Sigmoid colon (tissue), 4 donors: ENCODE measurements at regions not wholly inside any gene's neighbourhood (a gene's known extent, or its start where the extent isn't known, plus 50 kb on each side); places are given as distances from the start of the nearest gene placed in this dataset.

Source experiments
- EP300 ChIP-seq, 4 donors: sonication (generic); formaldehyde crosslinking; IDR thresholded peaks; one replicate each; pipeline ENCODE4 v1.6.1; 2017; ENCODE audit warnings: antibody characterized with exemption in 4 of 4
- POLR2A ChIP-seq, 2 donors: fragments of 450-650 bp; IDR thresholded peaks; one replicate each; pipeline ENCODE4 v1.6.1; 2016; ENCODE audit warnings: antibody characterized with exemption in 2 of 2, mild to moderate bottlenecking in 2 of 2, moderate library complexity in 2 of 2
- POLR2AphosphoS5 ChIP-seq, 4 donors: sonication (generic); formaldehyde crosslinking; IDR thresholded peaks; one replicate each; pipeline ENCODE4 v1.6.1; 2017; ENCODE audit warnings: antibody characterized with exemption in 4 of 4
- TF ChIP-seq, protein P1 (sequence below), 4 experiments: fragments of 450-650 bp in 3 of 4; fragments of 200-600 bp in 1 of 4; IDR thresholded peaks; one replicate each; pipeline ENCODE4 v1.5.1; 2016 to 2019; ENCODE audit warnings: antibody characterized with exemption in 4 of 4, mild to moderate bottlenecking in 3 of 4, moderate library complexity in 2 of 4

- TF ChIP-seq, protein P1, sequence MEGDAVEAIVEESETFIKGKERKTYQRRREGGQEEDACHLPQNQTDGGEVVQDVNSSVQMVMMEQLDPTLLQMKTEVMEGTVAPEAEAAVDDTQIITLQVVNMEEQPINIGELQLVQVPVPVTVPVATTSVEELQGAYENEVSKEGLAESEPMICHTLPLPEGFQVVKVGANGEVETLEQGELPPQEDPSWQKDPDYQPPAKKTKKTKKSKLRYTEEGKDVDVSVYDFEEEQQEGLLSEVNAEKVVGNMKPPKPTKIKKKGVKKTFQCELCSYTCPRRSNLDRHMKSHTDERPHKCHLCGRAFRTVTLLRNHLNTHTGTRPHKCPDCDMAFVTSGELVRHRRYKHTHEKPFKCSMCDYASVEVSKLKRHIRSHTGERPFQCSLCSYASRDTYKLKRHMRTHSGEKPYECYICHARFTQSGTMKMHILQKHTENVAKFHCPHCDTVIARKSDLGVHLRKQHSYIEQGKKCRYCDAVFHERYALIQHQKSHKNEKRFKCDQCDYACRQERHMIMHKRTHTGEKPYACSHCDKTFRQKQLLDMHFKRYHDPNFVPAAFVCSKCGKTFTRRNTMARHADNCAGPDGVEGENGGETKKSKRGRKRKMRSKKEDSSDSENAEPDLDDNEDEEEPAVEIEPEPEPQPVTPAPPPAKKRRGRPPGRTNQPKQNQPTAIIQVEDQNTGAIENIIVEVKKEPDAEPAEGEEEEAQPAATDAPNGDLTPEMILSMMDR (IDR thresholded peaks at IDR 0.05): no peak
- TF ChIP-seq POLR2A (IDR thresholded peaks at IDR 0.05) (no peak), POLR2AphosphoS5 (IDR thresholded peaks at IDR 0.05) (no peak), EP300 (IDR thresholded peaks at IDR 0.05) (no peak)
Observed at GRCh38 chr16:86718118-86718517, 139.8 kb downstream of the FOXL1 start.
